Prostate gland (tissue), 2 donors: ENCODE measurements at regions not wholly inside any gene's neighbourhood (a gene's known extent, or its start where the extent isn't known, plus 50 kb on each side); places are given as distances from the start of the nearest gene placed in this dataset.
"Not testable (repeated sequence)": the region's sequence is repeated elsewhere in the genome, so short reads cannot be mapped to it uniquely, and the experiment has no call there.

Experiments used
- POLR2A ChIP-seq: fragments of 450-650 bp; IDR thresholded peaks from one replicate; pipeline ENCODE4 v1.6.1; 2016; ENCODE audit warnings: antibody characterized with exemption, mild to moderate bottlenecking
- POLR2AphosphoS5 ChIP-seq: sonication (generic); formaldehyde crosslinking; IDR thresholded peaks from one replicate; pipeline ENCODE4 v1.6.1; 2017; ENCODE audit warnings: antibody characterized with exemption
- TF ChIP-seq, protein P1 (sequence below), 4 experiments: fragments of 200-600 bp in 2 of 4; fragments of 450-650 bp in 2 of 4; sonication (generic) in 2 of 4; IDR thresholded peaks; 1 replicate in 3 of 4; 2 replicates in 1 of 4; pipeline ENCODE4 v1.5.1; 2016 to 2019; ENCODE audit warnings: antibody characterized with exemption in 4 of 4, mild to moderate bottlenecking in 2 of 4, moderate library complexity in 2 of 4

DNA sequence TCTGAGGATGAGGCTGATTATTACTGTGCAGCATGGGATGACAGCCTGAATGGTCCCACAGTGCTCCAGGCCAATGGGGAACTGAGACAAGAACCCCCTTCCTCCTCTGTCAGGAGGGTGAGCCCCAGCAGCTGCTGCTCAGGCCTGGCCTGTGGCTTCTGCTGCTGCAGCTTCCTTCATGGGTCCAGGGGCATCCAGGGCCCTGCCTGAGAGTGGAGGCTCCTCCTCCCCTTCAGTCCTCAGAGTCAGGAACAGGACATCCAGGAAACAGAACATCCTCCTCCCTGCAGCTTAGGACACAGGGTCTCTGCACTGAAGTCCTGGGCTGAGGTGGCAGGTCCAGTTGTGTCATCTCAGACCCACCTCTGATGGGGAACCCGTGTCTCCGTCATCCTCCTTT is 127.2 kb downstream of the ZNF280B start:
- TF ChIP-seq, protein P1, sequence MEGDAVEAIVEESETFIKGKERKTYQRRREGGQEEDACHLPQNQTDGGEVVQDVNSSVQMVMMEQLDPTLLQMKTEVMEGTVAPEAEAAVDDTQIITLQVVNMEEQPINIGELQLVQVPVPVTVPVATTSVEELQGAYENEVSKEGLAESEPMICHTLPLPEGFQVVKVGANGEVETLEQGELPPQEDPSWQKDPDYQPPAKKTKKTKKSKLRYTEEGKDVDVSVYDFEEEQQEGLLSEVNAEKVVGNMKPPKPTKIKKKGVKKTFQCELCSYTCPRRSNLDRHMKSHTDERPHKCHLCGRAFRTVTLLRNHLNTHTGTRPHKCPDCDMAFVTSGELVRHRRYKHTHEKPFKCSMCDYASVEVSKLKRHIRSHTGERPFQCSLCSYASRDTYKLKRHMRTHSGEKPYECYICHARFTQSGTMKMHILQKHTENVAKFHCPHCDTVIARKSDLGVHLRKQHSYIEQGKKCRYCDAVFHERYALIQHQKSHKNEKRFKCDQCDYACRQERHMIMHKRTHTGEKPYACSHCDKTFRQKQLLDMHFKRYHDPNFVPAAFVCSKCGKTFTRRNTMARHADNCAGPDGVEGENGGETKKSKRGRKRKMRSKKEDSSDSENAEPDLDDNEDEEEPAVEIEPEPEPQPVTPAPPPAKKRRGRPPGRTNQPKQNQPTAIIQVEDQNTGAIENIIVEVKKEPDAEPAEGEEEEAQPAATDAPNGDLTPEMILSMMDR (IDR thresholded peaks at IDR 0.05) = not testable (repeated sequence)
- TF ChIP-seq POLR2A, POLR2AphosphoS5: not testable (repeated sequence)
